Suprapubic skin (tissue), 4 donors: ENCODE measurements at regions not wholly inside any gene's neighbourhood (a gene's known extent, or its start where the extent isn't known, plus 50 kb on each side); places are given as distances from the start of the nearest gene placed in this dataset.

Experiments
- EP300 ChIP-seq: sonication (generic); formaldehyde crosslinking; IDR thresholded peaks from one replicate; pipeline ENCODE4 v1.6.1; 2017; ENCODE audit warnings: antibody characterized with exemption
- POLR2A ChIP-seq, 2 donors: fragments of 450-650 bp; IDR thresholded peaks; one replicate each; pipeline ENCODE4 v1.6.1; 2017; ENCODE audit warnings: antibody characterized with exemption in 2 of 2, mild to moderate bottlenecking in 2 of 2, moderate library complexity in 2 of 2
- POLR2AphosphoS5 ChIP-seq, 3 donors: sonication (generic); formaldehyde crosslinking; IDR thresholded peaks; one replicate each; pipeline ENCODE4 v1.6.1; 2017; ENCODE audit warnings: antibody characterized with exemption in 3 of 3
- TF ChIP-seq, protein P1 (sequence below), 2 donors: fragments of 200-600 bp in 1 of 2; fragments of 450-650 bp in 1 of 2; sonication (generic) in 1 of 2; IDR thresholded peaks; one replicate each; pipeline ENCODE4 v1.5.1; 2016 to 2019; ENCODE audit warnings: antibody characterized with exemption in 2 of 2, mild to moderate bottlenecking in 1 of 2, moderate library complexity in 1 of 2

DNA sequence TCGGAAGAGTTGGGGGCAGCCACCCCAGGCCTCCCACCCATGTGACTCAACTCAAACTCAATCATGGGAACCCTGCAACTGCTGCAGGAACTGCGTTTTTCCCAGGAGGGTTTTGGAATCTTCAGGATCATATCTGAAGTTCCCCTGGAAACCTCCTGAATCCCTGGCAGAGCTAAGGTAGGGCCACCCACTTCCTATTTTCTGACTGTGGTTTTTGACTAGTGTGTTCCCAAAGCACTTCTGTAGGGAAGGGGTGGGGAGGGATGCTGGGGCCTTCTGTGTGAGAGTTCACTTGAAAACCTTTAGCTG is 127.6 kb upstream of the UNC5B start:
- TF ChIP-seq POLR2A (IDR thresholded peaks at IDR 0.05) (no peak), EP300 (no peak), POLR2AphosphoS5 (IDR thresholded peaks at IDR 0.05) (no peak)
- TF ChIP-seq, protein P1, sequence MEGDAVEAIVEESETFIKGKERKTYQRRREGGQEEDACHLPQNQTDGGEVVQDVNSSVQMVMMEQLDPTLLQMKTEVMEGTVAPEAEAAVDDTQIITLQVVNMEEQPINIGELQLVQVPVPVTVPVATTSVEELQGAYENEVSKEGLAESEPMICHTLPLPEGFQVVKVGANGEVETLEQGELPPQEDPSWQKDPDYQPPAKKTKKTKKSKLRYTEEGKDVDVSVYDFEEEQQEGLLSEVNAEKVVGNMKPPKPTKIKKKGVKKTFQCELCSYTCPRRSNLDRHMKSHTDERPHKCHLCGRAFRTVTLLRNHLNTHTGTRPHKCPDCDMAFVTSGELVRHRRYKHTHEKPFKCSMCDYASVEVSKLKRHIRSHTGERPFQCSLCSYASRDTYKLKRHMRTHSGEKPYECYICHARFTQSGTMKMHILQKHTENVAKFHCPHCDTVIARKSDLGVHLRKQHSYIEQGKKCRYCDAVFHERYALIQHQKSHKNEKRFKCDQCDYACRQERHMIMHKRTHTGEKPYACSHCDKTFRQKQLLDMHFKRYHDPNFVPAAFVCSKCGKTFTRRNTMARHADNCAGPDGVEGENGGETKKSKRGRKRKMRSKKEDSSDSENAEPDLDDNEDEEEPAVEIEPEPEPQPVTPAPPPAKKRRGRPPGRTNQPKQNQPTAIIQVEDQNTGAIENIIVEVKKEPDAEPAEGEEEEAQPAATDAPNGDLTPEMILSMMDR (IDR thresholded peaks at IDR 0.05) = no peak
